PC-9 (cell line): ENCODE measurements at regions not wholly inside any gene's neighbourhood (a gene's known extent, or its start where the extent isn't known, plus 50 kb on each side); places are given as distances from the start of the nearest gene placed in this dataset.

Source experiments
- CTCF ChIP-seq: fragments of 200-600 bp; sonication (generic); conservative IDR thresholded peaks from 2 replicates; pipeline ENCODE4 v1.6.1; 2017; ENCODE audit warnings: mixed run types, antibody characterized with exemption, mild to moderate bottlenecking, moderate library complexity
- EZH2 ChIP-seq: fragments of 200-600 bp; sonication (generic); IDR thresholded peaks from 2 replicates; pipeline ENCODE4 v1.8.0; 2017; ENCODE audit warnings: antibody characterized with exemption, low read depth

GRCh38 chr3:115255197-115255585 lies 108.1 kb upstream of the ZBTB20 start:
- TF ChIP-seq CTCF, result no peak
- TF ChIP-seq EZH2, result no peak
